Upper lobe of right lung (tissue), 1 donor: ENCODE measurements at regions not wholly inside any gene's neighbourhood (a gene's known extent, or its start where the extent isn't known, plus 50 kb on each side); places are given as distances from the start of the nearest gene placed in this dataset.

ENCODE experiments used
- ATAC-seq: fragments of 200-7000 bp; cut with Tn5 transposase; one replicate; pipeline ENCODE4 v1.9.1; 2020; ENCODE audit warnings: mild to moderate bottlenecking, moderate library complexity
- DNase-seq: peaks from one replicate; pipeline ENCODE4 v3.0.0-alpha.2; 2020
- H3K27ac ChIP-seq: fragments of 200-600 bp; one replicate; pipeline ENCODE4 v1.8.0; 2022
- H3K27me3 ChIP-seq: fragments of 200-600 bp; one replicate; pipeline ENCODE4 v1.8.0; 2022; ENCODE audit warnings: mild to moderate bottlenecking
- H3K36me3 ChIP-seq: fragments of 200-600 bp; one replicate; pipeline ENCODE4 v1.8.0; 2022
- H3K4me1 ChIP-seq: fragments of 200-600 bp; one replicate; pipeline ENCODE4 v1.8.0; 2022
- H3K4me3 ChIP-seq: fragments of 200-600 bp; one replicate; pipeline ENCODE4 v1.8.0; 2022; ENCODE audit warnings: mild to moderate bottlenecking
- H3K9me3 ChIP-seq: fragments of 200-600 bp; one replicate; pipeline ENCODE4 v1.8.0; 2022
- CTCF ChIP-seq: fragments of 200-600 bp; IDR thresholded peaks from one replicate; pipeline ENCODE4 v1.8.0; 2022; ENCODE audit warnings: antibody characterized with exemption
- intact Hi-C: fragments of 100-400 bp; cut with DNase I; formaldehyde crosslinking; loops from one replicate; pipeline ENCODE4 v1.11.0; 2022
- donor health status: DM: no; HTN: yes; CAD: no; lungs with severe emphysema.

- no peak for ATAC-seq
- Histone ChIP-seq H3K4me3 (no peak overlapping the region), H3K27ac (no peak overlapping the region), H3K9me3 (no peaks in the 10 kb centered on the region), H3K4me1 (no peaks in the 10 kb centered on the region), H3K36me3 (no peaks in the 10 kb centered on the region), H3K27me3 (no peaks in the 10 kb centered on the region)
- DNase-seq: no peak
- TF ChIP-seq CTCF: no peak
- intact Hi-C loops: no loop called here
Observed at GRCh38 chr11:110939471-110939870, 227.2 kb upstream of the ARHGAP20 start.

DNA sequence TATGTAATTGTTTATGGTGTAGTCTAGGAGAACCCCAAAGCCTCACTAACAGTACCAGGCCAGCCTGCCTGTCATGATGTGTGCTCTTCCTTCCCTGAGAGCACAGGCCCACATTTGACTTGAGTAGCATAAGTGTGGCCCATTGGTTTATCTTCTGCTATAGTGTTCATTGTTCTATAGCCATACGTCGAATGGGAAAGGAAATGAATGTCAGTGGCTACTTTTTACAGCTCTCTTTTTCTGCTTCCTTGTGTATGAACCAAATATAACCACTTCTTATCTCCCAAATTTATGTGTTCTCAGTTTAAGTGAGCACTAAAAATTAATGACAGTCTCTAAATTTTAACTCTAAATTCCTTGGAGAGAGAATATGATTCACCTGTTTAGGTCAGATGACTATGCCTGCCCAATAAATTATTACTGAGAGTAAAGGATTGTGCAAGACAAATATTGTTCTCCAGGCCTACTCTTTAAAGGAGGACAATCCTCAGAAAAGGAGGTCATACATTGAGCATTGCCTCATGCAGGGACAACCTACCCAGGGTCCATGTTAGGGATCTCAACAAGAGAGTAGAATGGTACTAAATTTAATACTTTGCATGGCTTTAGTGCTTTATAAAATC lies 222.9 kb upstream of the ARHGAP20 start:
- no peak overlapping the region for H3K4me3 ChIP-seq
- H3K4me1 ChIP-seq: no peaks in the 10 kb centered on the region
- ATAC-seq (no peak), DNase-seq (no peak)
- H3K36me3 ChIP-seq: no peaks in the 10 kb centered on the region
- H3K27me3 ChIP-seq: no peaks in the 10 kb centered on the region
- no peak for TF ChIP-seq CTCF
- H3K27ac ChIP-seq: no peak overlapping the region
- H3K9me3 ChIP-seq: no peaks in the 10 kb centered on the region
- intact Hi-C loops: no loop called here

DNA sequence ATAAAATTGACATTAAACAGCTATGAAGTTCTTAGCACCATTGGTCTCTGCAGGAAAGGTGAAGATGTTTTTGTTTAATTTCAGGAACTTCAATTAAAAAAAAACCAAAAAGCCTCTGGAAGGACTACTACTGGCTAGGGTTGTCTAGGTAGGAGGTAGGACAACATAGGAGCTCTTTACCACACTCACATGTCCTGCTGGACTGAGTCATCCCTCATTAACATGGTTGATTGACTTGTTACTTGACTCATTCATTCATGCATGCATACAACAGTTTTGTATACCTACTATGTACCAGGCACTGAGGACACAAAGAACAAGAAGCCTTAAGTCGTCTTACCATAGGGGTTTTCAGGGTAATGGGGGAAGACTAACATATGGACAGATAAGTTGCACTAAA lies 216.9 kb upstream of the ARHGAP20 start:
- Histone ChIP-seq H3K27me3 (no peaks in the 10 kb centered on the region), H3K4me1 (no peaks in the 10 kb centered on the region), H3K9me3 (no peaks in the 10 kb centered on the region), H3K36me3 (no peaks in the 10 kb centered on the region), H3K4me3 (no peak overlapping the region), H3K27ac (no peak overlapping the region)
- ATAC-seq (no peak), DNase-seq (no peak)
- intact Hi-C loops: no loop called here
- TF ChIP-seq CTCF: no peak

- no peaks in the 10 kb centered on the region for H3K27me3 ChIP-seq
- DNase-seq: no peak
- H3K4me1 ChIP-seq: no peaks in the 10 kb centered on the region
- no peaks in the 10 kb centered on the region for H3K9me3 ChIP-seq
- no peak for ATAC-seq
- no peak overlapping the region for H3K27ac ChIP-seq
- H3K4me3 ChIP-seq: no peak overlapping the region
- no peaks in the 10 kb centered on the region for H3K36me3 ChIP-seq
- no peak for TF ChIP-seq CTCF
- intact Hi-C loops: no loop called here
Observed at GRCh38 chr11:110928391-110928790, 216.2 kb upstream of the ARHGAP20 start.

GRCh38 chr11:110921742-110922521 lies 209.7 kb upstream of the ARHGAP20 start:
- no peak for TF ChIP-seq CTCF
- intact Hi-C loops: no loop called here
- Histone ChIP-seq H3K4me3 (no peak overlapping the region), H3K27me3 (no peaks in the 10 kb centered on the region), H3K27ac (no peak overlapping the region), H3K9me3 (no peaks in the 10 kb centered on the region), H3K36me3 (no peaks in the 10 kb centered on the region), H3K4me1 (peaks cover 5% of the 10 kb centered on the region)
- ATAC-seq (peak; percentile 64), DNase-seq (no peak)
